ENCODE measurements at regions not wholly inside any gene's neighbourhood (a gene's known extent, or its start where the extent isn't known, plus 50 kb on each side); places are given as distances from the start of the nearest gene placed in this dataset.
"Not testable (repeated sequence)": the region's sequence is repeated elsewhere in the genome, so short reads cannot be mapped to it uniquely, and the experiment has no call there.

DNA sequence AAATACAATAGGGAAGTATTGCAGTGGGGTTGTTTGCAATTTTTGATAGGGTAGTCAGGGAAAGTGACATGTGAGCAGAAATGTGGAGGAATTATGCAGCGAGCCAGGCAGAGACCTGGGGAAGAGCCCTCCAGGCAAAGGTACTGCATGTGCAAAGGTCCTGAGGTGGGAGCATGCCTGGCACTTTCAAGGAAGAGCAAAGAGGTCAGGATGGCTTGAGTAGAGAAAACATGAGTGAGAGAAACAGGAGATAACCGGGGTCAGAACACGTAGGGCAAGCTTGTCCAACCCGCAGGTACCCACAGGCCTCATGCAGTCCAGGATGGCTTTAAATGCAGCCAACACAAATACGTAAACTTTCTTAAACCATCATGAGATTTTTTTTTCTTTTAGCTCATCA is 71.0 kb downstream of the COQ2 start:
- no peak for DNase-seq

DNA sequence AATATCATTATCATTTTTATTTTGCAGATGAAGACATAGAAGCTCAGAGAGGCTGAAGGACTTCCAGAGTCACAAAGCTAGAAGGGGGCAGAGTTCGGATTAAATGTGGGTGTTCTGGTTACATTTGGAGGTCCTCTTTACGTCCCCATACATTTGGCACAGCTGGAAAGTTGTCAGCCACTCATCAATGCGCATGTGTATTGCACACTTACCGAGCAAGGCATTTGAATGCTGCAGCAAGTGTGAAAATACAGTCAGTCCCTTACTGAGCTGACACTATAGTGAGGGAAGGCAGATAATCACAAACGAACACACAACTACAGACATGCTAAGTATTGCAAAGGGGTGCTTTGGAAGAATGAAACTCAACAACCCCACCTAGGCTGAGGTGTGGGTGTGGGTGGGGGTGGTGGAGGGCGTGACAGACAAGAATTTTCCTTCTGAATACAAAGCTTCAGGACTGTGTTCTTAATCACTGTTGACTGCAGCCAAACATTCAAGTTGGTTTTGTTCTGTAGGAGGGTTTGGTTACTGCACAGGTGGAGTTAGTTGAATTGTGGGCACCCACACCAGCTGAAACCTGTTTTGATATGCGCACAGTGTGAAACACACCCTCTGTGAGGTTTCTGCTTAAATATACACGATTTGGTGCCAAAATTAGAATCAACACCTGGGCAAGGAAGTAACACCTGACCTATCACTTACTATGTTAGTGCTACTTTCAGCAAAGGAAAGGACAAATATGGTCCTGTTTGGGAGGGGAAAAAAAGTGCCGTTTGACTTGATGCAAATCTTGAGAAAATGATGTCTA is 72.4 kb downstream of the COQ2 start:
- peak; percentile 33 for DNase-seq

DNA sequence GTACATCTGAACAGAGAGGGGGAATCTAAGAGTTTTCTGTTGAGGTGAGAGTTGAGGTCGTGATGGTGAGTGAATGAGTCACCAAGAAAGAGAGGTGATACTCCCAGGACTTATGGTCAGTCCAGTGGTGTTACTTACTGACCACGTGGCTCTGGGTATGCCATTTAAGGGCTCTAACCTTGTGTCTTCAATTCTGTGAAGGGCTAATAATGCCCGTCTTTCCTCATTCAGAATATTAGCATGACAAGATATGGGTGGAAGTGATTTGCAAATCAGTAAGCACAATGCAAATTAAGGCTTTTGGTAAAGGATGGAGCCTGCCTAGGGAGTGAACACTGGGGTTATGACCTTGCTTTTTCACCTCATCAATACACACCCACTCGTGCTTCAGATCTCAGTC is 75.2 kb downstream of the COQ2 start:
- no peak for DNase-seq

GRCh38 chr4:83208371-83209365 is 75.9 kb downstream of the COQ2 start:
- no peak for DNase-seq

DNA sequence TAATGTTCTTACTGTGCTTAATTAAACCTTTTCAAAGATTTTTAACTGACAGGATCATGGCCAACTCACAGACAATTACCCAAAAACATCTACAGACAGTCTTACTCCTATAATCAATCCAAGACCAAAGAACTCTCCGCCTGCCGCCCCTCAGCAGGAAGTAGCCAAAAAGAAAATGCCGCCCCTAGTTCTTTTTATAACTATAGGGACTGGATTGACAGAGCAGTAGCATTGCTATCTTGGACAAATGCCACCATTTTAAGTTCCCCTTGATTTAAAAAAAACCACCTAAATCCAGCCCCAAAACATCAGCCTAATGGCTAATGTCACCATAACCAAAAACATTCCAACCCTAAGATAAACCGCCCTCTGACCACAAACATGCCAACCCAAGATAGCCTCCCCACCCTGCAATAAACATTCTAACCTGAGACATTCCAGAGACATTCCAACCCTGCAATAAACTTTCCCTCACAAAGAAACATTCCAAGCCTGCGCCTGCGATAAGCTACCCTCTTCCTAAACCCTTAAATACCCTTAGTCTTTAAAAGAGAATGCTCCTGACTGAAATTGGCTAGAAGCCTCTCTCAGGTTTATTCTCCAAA is 77.0 kb downstream of the COQ2 start:
- no peak for DNase-seq

DNA sequence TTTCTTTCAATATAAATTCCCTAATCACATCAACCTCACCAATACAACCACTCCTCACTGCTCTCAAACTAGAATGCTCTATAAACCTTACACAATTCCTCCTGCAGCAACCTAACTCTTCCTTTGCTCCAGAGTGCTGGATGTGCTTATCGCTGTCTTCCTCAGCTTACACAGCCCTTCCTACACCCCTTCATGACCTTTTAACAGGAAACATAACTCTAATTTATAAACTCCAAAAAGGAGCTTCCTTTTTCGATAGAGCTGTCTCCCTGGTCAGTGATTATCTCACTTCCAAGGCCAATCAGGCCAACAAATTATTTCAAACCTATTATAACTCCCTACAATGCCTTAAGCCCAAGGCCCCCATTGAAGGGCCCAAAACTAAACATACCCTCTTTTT is 78.8 kb downstream of the COQ2 start:
- DNase-seq = no peak

- no peak for DNase-seq
These were observed 79.9 kb downstream of the COQ2 start for GRCh38 chr4:83204731-83205130.

- DNase-seq = no peak
These were observed 82.8 kb downstream of the COQ2 start for GRCh38 chr4:83201761-83202160.

DNA sequence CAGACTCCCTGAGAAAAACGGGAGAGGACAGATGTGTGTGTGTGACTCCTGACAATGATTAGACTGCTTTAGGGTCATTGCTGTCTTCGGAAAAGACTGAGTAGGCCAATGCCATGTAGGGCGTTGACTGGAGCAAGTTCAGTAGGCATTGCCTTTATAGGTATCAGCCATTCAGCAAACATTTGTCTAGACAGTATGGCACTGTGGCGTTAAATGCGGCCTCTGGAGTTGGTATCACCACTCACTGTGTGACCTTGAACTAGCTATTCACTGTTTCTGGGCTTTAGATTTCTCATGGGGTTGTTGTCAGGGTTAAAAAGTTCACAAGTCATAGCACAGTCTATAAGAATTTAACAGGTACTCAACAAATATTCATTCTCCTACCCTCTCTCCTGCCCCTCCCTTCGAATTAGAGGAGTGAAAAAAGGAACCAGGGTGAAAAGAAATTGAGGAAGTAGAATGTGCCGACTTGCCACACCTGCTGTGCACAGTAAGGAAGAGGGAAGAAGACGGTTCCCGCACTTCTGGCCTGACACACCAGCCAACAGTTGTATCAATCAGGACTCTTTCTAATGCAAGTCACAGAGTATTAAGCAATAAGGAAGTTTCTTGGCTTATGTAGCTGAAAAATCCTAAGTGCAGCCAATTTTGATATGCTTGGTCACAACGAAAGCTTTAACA is 83.2 kb upstream of the PLAC8 start:
- no peak for DNase-seq

DNA sequence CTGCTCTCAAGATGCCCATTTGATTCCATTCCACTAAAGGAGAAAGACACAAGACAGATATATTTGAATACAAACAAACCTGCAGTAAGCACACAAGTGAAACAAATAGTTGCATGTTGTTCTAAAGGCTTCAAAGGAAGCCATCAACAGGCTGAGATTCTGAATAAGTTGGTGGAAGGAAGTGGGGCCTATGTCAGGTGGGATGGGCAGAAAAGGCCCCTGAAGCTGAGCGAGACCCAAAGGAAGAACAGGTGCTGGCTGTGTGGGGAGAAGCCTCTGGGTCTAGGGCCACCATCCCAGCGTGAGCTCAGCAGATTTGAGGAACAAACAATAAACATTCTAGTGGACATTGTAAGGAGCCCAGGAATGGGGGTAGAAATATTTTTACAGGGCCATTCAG is 82.4 kb upstream of the PLAC8 start:
- no peak for DNase-seq

DNA sequence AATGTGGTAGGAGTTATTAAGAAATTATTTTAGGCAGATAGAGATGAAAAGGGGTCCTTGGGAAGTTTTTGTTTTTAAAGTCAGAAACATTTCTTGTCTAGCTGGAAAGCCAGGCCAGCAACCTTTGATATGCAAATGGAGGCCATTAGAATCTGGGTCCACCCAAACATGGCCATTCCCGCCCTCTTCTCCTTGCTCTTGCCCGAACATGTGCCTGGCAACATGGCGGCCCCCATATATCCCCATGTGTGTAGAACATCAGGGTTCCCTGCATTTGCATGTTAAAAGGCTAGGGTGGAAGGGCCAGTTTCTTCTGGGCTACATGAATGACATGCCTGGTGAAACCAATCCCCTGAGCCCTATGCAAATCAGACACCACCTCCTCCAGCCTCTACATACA is 80.7 kb upstream of the PLAC8 start:
- DNase-seq = no peak

GRCh38 chr4:83194588-83194987 is 80.1 kb upstream of the PLAC8 start:
- not testable (repeated sequence) for DNase-seq

- DNase-seq = no peak
These were observed 78.1 kb upstream of the PLAC8 start for GRCh38 chr4:83192634-83193033.

GRCh38 chr4:83191026-83191425 is 76.5 kb upstream of the PLAC8 start:
- no peak for DNase-seq

DNA sequence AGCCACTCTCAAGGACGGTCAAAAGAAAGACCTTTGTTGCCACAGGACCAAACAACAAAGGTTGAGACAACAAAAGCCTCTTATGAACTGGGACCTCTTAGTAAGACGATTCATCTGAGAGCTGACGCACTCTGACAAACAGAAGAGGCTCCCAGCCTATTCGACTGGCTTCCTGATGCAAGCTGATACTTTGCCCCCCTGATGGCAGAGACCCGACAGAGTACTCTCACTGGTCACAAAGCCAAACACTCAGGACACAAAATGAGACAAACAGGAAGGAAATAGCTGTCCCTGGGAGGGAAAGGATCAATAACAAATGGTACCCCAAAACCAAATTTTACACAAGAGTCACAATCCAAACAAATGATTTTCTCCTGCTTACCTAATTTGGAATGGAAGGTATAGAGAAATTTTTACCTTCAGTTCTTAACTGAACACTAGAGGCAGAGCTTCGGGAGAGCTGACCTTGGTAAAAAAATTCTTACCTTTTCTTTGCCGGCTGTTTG is 75.2 kb upstream of the PLAC8 start:
- no peak for DNase-seq

DNA sequence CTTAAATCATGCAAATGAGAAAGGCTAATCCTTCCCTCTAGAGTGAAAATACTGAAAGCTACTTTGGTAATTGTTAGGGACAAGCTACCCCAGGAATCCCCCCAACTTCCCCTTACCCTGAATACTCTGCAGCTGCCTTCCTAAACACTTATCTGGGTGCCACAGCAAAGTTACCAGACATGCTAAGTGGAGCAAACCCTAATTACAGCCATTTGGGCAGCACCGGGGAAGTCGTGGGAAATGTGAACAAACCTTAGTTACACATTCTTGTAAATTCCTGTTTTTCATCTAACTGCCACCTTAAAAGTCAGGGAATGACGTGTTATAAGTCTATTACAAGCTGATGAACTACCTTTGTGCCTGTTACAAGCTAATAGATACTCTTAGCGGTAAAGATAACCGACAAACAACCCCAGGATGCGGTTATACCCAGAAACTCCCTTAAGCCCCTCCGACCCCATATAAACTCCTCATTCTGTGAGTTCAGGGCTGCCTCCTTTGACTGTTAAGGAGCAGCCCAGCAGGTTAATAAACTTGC is 66.0 kb upstream of the PLAC8 start:
- no peak for DNase-seq

GRCh38 chr4:83179205-83179604 is 64.7 kb upstream of the PLAC8 start:
- DNase-seq = no peak

DNA sequence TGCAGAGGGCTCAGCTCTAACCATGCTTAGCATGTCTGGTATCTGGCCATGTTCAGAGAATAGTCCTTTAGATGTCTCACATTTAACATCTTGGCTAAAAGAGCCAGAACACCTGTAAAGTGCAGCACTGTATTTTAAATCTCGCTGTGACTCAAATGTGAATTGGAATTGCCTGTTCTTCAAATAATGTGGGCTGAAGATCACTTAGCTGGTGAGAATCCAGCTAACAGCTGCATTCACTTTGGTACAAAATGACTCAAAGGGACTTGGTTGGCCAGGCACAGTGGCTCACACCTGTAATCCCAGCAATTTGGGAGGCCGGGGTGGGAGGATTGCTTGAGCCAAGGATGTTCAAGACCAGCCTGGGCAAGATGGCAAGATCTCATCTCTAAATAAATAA is 63.5 kb upstream of the PLAC8 start:
- no peak for DNase-seq

DNA sequence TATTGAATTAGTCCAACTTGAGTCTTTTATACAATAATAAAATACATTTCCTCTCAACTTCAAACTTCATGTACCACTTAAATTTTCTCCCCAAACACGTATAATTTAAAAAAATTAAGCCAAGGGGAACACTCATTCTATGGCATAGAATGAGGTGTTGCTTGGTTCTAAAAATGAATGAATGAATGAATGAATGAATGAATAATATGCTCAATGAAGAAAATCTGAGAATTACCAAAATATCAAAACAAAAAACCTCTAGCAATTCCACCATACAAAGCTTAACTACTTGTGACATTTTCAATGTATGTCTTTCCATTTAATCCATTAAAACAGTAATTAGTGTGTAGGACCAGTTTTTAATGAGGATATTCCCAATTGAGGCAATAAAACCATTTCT is 62.7 kb upstream of the PLAC8 start:
- DNase-seq = no peak

DNA sequence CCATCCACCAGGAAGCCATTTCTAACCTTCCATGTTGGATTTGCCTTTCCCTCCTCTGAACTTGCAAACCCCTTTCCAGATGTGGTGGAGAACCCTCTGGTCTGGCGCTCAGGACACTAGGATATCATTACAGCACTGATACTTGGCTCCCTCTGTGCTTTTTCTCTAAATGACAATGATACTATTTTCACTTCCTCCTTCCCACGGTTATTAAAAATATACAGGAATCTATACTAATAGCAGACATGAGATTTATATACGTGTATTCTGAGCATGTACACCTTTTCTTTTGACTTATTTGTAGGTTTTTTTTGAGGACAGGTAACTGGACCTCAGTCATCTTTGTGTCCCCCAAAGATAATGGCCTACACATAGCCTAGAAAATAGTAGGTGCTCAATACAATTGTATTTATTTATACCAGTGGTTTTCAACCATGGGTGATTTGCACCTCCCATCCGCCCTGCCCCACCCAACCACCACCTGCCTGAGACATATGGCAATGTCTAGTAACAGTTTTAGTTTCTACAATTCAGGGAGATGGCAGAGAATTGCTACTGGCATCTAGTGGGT is 60.4 kb upstream of the PLAC8 start:
- no peak for DNase-seq

DNA sequence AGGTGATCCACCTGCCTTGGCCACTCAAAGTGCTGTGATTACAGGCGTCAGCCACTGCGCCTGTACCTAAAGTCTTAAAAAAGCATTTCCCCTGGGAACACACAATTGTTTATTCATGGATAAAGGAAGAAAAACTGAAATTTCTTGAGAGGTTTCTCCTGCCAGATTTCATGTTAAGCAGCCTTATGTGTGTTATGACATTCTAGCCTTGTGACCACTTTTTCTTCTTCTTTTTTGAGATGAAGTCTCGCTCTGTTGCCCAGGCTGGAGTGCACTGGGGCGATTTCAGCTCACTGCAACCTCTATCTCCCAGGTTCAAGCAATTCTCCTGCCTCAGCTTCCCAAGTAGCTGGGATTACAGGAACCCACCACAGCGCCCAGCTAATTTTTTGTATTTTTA is 57.8 kb upstream of the PLAC8 start:
- DNase-seq = no peak

DNA sequence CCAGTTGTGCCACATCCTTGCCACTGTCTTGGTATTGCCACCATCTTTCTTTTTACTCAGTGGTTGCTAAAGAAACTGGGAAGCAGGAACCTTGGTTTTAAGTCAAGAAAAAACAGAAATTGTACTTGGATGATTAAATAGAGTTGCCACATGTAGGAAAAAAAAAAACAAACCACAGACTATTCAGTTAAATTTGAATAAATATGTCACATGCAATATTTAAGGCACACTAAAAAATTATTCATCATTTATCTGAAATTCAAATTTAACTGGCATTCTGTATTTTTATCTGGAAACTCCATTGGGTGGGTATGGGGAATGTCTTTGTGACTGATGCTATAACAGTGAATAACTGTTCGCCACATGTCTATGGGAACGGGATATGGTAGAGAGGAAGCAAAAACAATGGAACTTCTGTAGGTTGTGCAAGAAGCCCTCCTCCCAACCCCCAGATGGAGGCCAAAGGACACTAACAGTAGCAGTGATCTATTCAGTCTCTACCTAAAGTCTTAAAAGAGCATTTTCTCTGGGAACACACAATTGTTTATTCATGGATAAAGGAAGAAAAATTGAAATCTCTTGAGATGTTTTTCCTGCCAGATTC is 57.0 kb upstream of the PLAC8 start:
- DNase-seq = no peak

Data from stimulated activated naive CD4-positive, alpha-beta T cell treated with Interleukin-2 at 50 U/mL for 16 hours (primary cell).